Activated CD4-positive, alpha-beta T cell treated with anti-CD3 and anti-CD28 coated beads, Interleukin-2, amount 10 ng/mL, durations not matched to agents 7 days and 5 days (primary cell): ENCODE measurements at regions not wholly inside any gene's neighbourhood (a gene's known extent, or its start where the extent isn't known, plus 50 kb on each side); places are given as distances from the start of the nearest gene placed in this dataset.

Experiments
- CTCF ChIA-PET: fragments of 350-600 bp; sonication (Branson Sonifier 250); formaldehyde crosslinking; loops from one replicate; lab custom pipeline; 2021; ENCODE audit warnings: antibody characterized with exemption; lab: Charles Lee
- POLR2A ChIA-PET: fragments of 350-600 bp; sonication (Branson Sonifier 250); formaldehyde crosslinking; loops from one replicate; lab custom pipeline; 2021; ENCODE audit warnings: antibody characterized with exemption; lab: Charles Lee
- DNase-seq: peaks from one replicate; pipeline ENCODE4 v3.0.0-alpha.2; 2020
- H3K27ac Mint-ChIP-seq: one replicate; pipeline ENCODE4 v1.8.0; 2021; ENCODE audit warnings: mild to moderate bottlenecking, moderate library complexity, mixed read lengths
- H3K27me3 Mint-ChIP-seq: one replicate; pipeline ENCODE4 v1.8.0; 2021; ENCODE audit warnings: mixed read lengths
- H3K36me3 Mint-ChIP-seq: one replicate; pipeline ENCODE4 v1.8.0; 2021; ENCODE audit warnings: low read depth, mixed read lengths
- H3K4me1 Mint-ChIP-seq: one replicate; pipeline ENCODE4 v1.8.0; 2021; ENCODE audit warnings: mixed read lengths
- H3K4me3 Mint-ChIP-seq: one replicate; pipeline ENCODE4 v1.8.0; 2021; ENCODE audit warnings: mild to moderate bottlenecking, moderate library complexity, mixed read lengths
- H3K9me3 Mint-ChIP-seq: one replicate; pipeline ENCODE4 v1.8.0; 2021; ENCODE audit warnings: mixed read lengths

- peaks cover 54% of the 10 kb centered on the region for H3K27me3 Mint-ChIP-seq
- H3K36me3 Mint-ChIP-seq = peaks cover 2% of the 10 kb centered on the region
- POLR2A ChIA-PET = no interaction called here
- no peak for DNase-seq
- peaks cover 10% of the 10 kb centered on the region for H3K4me1 Mint-ChIP-seq
- no peak overlapping the region for H3K4me3 Mint-ChIP-seq
- peaks cover 6% of the 10 kb centered on the region for H3K9me3 Mint-ChIP-seq
- no peak overlapping the region for H3K27ac Mint-ChIP-seq
- CTCF ChIA-PET = no interaction called here
Measured at GRCh38 chr9:121598965-121599871, 52.2 kb upstream of the DAB2IP start.

GRCh38 chr9:121599872-121600585 is 51.4 kb upstream of the DAB2IP start:
- H3K36me3 Mint-ChIP-seq = peaks cover 2% of the 10 kb centered on the region
- no peak overlapping the region for H3K27ac Mint-ChIP-seq
- no peak overlapping the region for H3K4me3 Mint-ChIP-seq
- POLR2A ChIA-PET = no interaction called here
- CTCF ChIA-PET = no interaction called here
- H3K4me1 Mint-ChIP-seq = peaks cover 10% of the 10 kb centered on the region
- no peak for DNase-seq
- peaks cover 52% of the 10 kb centered on the region for H3K27me3 Mint-ChIP-seq
- peaks cover 6% of the 10 kb centered on the region for H3K9me3 Mint-ChIP-seq

GRCh38 chr9:121601194-121601593 is 50.2 kb upstream of the DAB2IP start:
- ChIA-PET POLR2A (no interaction called here), CTCF (no interaction called here)
- no peak overlapping the region for H3K27ac Mint-ChIP-seq
- DNase-seq = no peak
- H3K36me3 Mint-ChIP-seq = peaks cover 2% of the 10 kb centered on the region
- peaks cover 49% of the 10 kb centered on the region for H3K27me3 Mint-ChIP-seq
- H3K4me1 Mint-ChIP-seq = peaks cover 10% of the 10 kb centered on the region
- H3K4me3 Mint-ChIP-seq = no peak overlapping the region
- H3K9me3 Mint-ChIP-seq = peaks cover 6% of the 10 kb centered on the region
